K562 (cell line): ENCODE measurements at regions not wholly inside any gene's neighbourhood (a gene's known extent, or its start where the extent isn't known, plus 50 kb on each side); places are given as distances from the start of the nearest gene placed in this dataset.
A peak's percentile ranks its signal among the peaks of the same experiment; 100 is the strongest.

ENCODE experiments used
- ATAC-seq: fragments of 200-7000 bp; cut with Tn5 transposase; 3 replicates; pipeline ENCODE4 v1.9.1; 2020; ENCODE audit warnings: moderate library complexity
- BruUV-seq: library from RNA; stranded (reverse); fragments of 400-500 nt; replicated peaks from 2 replicates; lab custom pipeline; 2021; lab: Mats Ljungman, UMichigan
- CTCF ChIA-PET: fragments of 300-600 bp; formaldehyde crosslinking; extraction: SDS; loops from one replicate; lab custom pipeline; 2021; ENCODE audit warnings: low intra/inter-chr PET ratio; lab: Yijun Ruan, JAX
- POLR2A ChIA-PET: fragments of 300-600, 350-650 bp; sonication (Branson Sonifier 250); formaldehyde crosslinking; extraction: SDS; loops from one replicate; lab custom pipeline; 2021; ENCODE audit warnings: antibody characterized with exemption, inconsistent platforms; lab: Yijun Ruan, JAX
- DNase-seq, 4 experiments: peaks; one replicate each; pipeline versions ENCODE4 v3.0.0 to v3.0.0-alpha.2; 2011 to 2018; ENCODE audit warnings: low spot score in 3 of 4, mixed read lengths in 3 of 4; ENCODE audit errors: extremely low read depth in 1 of 4
- FAIRE-seq: peaks from 2 replicates; lab custom pipeline; 2011; peaks lifted over from hg19 to GRCh38; lab: Jason Lieb, UNC
- H2AFZ ChIP-seq: 2 replicates; pipeline ENCODE4 v1.6.0; 2011; ENCODE audit warnings: low read depth, low read length, control low read depth, inconsistent platforms
- H3K27ac ChIP-seq: fragments of 200-600 bp; 3 replicates; pipeline ENCODE4 v1.8.0; 2011; ENCODE audit warnings: low read depth, mild to moderate bottlenecking, control low read depth, inconsistent platforms, low read length, moderate library complexity, mixed read lengths; ENCODE audit errors: extremely low read depth
- H3K27me3 ChIP-seq, 2 experiments: fragments of 300-600 bp in 1 of 2; 2 replicates in 1 of 2; 3 replicates in 1 of 2; pipeline versions ENCODE4 v1.6.0 to v1.8.0; 2011; ENCODE audit warnings: inconsistent platforms in 2 of 2, low read length in 2 of 2, mild to moderate bottlenecking in 1 of 2, mixed read lengths in 1 of 2, moderate library complexity in 1 of 2; ENCODE audit not compliant: control insufficient read depth in 2 of 2, insufficient read depth in 2 of 2
- H3K36me3 ChIP-seq: fragments of 300-600 bp; 3 replicates; pipeline ENCODE4 v1.8.0; 2011; ENCODE audit warnings: mild to moderate bottlenecking, low read length, inconsistent platforms; ENCODE audit not compliant: control insufficient read depth, insufficient read depth
- H3K4me1 ChIP-seq, 2 experiments: fragments of 200-600 bp in 1 of 2; replicated peaks in 1 of 2; 2 replicates in 1 of 2; 3 replicates in 1 of 2; pipeline versions ENCODE4 v1.5.1 to v1.8.0; 2011; ENCODE audit warnings: inconsistent platforms in 2 of 2, low read length in 2 of 2, mild to moderate bottlenecking in 1 of 2, mixed read lengths in 1 of 2, moderate library complexity in 1 of 2; ENCODE audit not compliant: control insufficient read depth in 2 of 2, insufficient read depth in 2 of 2
- H3K4me2 ChIP-seq: 2 replicates; pipeline ENCODE4 v1.6.1; 2011; ENCODE audit warnings: low read length, control low read depth, inconsistent platforms, mixed read lengths; ENCODE audit not compliant: insufficient read depth
- H3K4me3 ChIP-seq: fragments of 200-600 bp; sonication (generic), shearing (Covaris generic); 2 replicates; pipeline ENCODE4 v1.5.1; 2016; ENCODE audit warnings: control low read depth, inconsistent platforms
- H3K79me2 ChIP-seq: fragments of 200-600 bp; 3 replicates; pipeline ENCODE4 v1.8.0; 2011; ENCODE audit warnings: low read length, inconsistent platforms; ENCODE audit not compliant: control insufficient read depth, insufficient read depth
- H3K9ac ChIP-seq, 2 experiments: 2 replicates each; pipeline versions ENCODE4 v1.6.0 to v1.6.1; 2011; ENCODE audit warnings: low read depth in 2 of 2, low read length in 2 of 2, control low read depth in 1 of 2, inconsistent platforms in 1 of 2, mild to moderate bottlenecking in 1 of 2, mixed read lengths in 1 of 2; ENCODE audit not compliant: insufficient read depth in 1 of 2
- H3K9me1 ChIP-seq: one replicate; pipeline ENCODE4 v1.6.0; 2011; ENCODE audit warnings: inconsistent platforms, mild to moderate bottlenecking, low read length, moderate library complexity; ENCODE audit not compliant: control insufficient read depth, insufficient read depth
- H3K9me3 ChIP-seq: replicated peaks from 2 replicates; pipeline ENCODE4 v1.5.1; 2011; ENCODE audit warnings: low read depth, low read length, inconsistent platforms; ENCODE audit not compliant: control insufficient read depth, insufficient read depth
- H4K20me1 ChIP-seq: replicated peaks from 2 replicates; pipeline ENCODE4 v1.6.1; 2011; ENCODE audit warnings: low read length, inconsistent platforms, mixed read lengths; ENCODE audit not compliant: control insufficient read depth, insufficient read depth
- CBX5 ChIP-seq: IDR thresholded peaks from 2 replicates; pipeline ENCODE4 v1.6.1; 2014; ENCODE audit warnings: low read depth, borderline replicate concordance
- LCOR ChIP-seq: sonication (generic); formaldehyde crosslinking; IDR thresholded peaks from 2 replicates; pipeline ENCODE4 v1.8.0; 2022; ENCODE audit warnings: mild to moderate bottlenecking, missing genetic modification reagents
- ZNF24 ChIP-seq: fragments of 450-650 bp; IDR thresholded peaks from 2 replicates; pipeline ENCODE4 v1.6.1; 2016
- WGBS: fragments of 100-300 bp; shearing (Covaris generic); methylation state at CpG from one replicate; pipeline ENCODE4 v1.1.6; 2016; ENCODE audit warnings: low coverage, mixed read lengths; ENCODE audit not compliant: insufficient coverage; ENCODE audit errors: missing lambda C conversion rate; 5-methylcytosine and 5-hydroxymethylcytosine counted together
- in situ Hi-C: fragments of 300-500 bp; cut with MboI; formaldehyde crosslinking; loops from 4 replicates; pipeline ENCODE4 v1.15.0; 2018; ENCODE audit warnings: inconsistent platforms, mixed read lengths
- intact Hi-C: fragments of 100-400 bp; cut with micrococcal nuclease; formaldehyde crosslinking; loops from 2 replicates; pipeline ENCODE4 v1.14.2; 2022
- TF ChIP-seq, protein P1 (sequence below): fragments of 450-650 bp; formaldehyde crosslinking; IDR thresholded peaks from 2 replicates; pipeline ENCODE4 v1.4.0; 2020; ENCODE audit warnings: mild to moderate bottlenecking, mixed read lengths
- TF ChIP-seq, protein P2 (sequence below), 2 experiments: fragments of 450-650 bp in 1 of 2; sonication (generic) in 1 of 2; formaldehyde crosslinking; conservative IDR thresholded peaks; 2 replicates each; pipeline versions ENCODE4 v1.4.0 to v1.8.1; 2020 to 2022; ENCODE audit warnings: mild to moderate bottlenecking in 1 of 2, missing genetic modification reagents in 1 of 2
- TF ChIP-seq, protein P3 (sequence below): fragments of 150-350 bp; conservative IDR thresholded peaks from 2 replicates; pipeline ENCODE4 v1.6.1; 2014; ENCODE audit warnings: low read length

DNA sequence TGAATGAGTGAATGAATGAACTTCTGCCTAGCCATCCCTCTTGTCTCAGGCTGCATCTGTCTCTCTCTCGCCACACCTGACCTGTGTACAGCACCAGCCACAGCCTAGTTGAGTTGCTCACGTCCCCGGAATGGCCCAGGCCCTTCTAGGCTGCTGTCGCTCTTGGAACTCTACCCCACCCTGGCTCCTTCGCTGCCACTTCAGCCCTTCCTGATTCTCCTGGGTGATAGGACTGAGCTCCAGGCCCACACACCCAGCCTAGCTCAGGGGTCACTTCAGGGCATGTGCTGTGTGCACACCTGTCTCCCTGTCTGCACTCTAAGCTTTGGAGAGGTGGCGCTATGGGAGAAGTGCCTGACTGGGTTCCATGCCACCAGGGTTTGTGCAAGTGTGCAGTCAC is 236.6 kb downstream of the GLI2 start:
- Histone ChIP-seq H3K9me1 (no peaks in the 10 kb centered on the region), H3K27me3 (peaks cover 10 to 90% of the 10 kb centered on the region in 2 experiments; a peak in 4 of 5 replicates), H3K4me1 (no peaks in the 10 kb centered on the region; a peak in 1 of 5 replicates), H3K27ac (no peak overlapping the region), H3K36me3 (no peaks in the 10 kb centered on the region), H3K79me2 (no peaks in the 10 kb centered on the region), H3K9ac (no peak overlapping the region), H3K4me2 (no peak overlapping the region), H3K9me3 (no peaks in the 10 kb centered on the region), H4K20me1 (peaks cover 13% of the 10 kb centered on the region; the same call in 1 of the 2 replicates), H3K4me3 (no peak overlapping the region), H2AFZ (no peak overlapping the region)
- DNase-seq (no peak), FAIRE-seq (no peak), ATAC-seq (no peak)
- no TSS peak for BruUV-seq
- ChIA-PET CTCF (no interaction called here), POLR2A (interaction anchor here (0.7 kb wide), 1 partner anchor 344 kb away, joined by 3 read pairs; no protein-coding TSS in a partner anchor)
- TF ChIP-seq, protein P1, sequence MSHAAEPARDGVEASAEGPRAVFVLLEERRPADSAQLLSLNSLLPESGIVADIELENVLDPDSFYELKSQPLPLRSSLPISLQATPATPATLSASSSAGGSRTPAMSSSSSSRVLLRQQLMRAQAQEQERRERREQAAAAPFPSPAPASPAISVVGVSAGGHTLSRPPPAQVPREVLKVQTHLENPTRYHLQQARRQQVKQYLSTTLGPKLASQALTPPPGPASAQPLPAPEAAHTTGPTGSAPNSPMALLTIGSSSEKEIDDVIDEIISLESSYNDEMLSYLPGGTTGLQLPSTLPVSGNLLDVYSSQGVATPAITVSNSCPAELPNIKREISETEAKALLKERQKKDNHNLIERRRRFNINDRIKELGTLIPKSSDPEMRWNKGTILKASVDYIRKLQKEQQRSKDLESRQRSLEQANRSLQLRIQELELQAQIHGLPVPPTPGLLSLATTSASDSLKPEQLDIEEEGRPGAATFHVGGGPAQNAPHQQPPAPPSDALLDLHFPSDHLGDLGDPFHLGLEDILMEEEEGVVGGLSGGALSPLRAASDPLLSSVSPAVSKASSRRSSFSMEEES (CRISPR knock-in tag): no peak
- 0 out of 2 replicates have a peak, but pooled peaks have one; percentile 72 for TF ChIP-seq ZNF24
- intact Hi-C loops (no loop called here), in situ Hi-C loops (no loop called here)
- 4% methylated on average over 5 of the region's 6 CpGs for WGBS

DNA sequence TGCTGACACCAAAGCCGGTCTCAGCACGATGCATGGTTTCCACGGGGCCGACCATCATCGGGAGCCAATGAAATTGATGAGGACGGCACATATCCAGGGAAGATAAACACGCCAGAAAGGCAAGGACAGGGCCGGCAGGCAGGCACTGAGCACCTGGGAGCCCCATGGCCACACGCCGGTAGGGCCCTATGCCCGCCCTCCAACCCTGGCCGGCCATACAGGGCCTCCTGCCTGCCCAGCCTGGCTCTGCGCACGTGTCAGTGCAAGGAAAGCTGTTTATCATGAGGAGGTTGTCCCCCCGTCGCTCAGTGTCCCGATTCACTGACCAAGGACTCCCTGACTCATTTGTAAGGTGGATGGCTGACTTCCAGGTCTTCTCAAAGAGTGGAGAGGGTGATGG is 237.5 kb downstream of the GLI2 start:
- intact Hi-C loops (no loop called here), in situ Hi-C loops (no loop called here)
- DNase-seq (no peak), ATAC-seq (no peak), FAIRE-seq (no peak)
- Histone ChIP-seq H3K9ac (no peak overlapping the region), H3K79me2 (no peaks in the 10 kb centered on the region), H3K4me1 (peaks cover 0 to under 1% of the 10 kb centered on the region in 2 experiments; a peak in 2 of 5 replicates), H3K36me3 (no peaks in the 10 kb centered on the region), H3K9me1 (no peaks in the 10 kb centered on the region), H3K27ac (no peak overlapping the region), H2AFZ (no peak overlapping the region), H3K4me2 (no peak overlapping the region), H3K4me3 (no peak overlapping the region), H3K27me3 (peaks cover 13 to 94% of the 10 kb centered on the region in 2 experiments; a peak in 4 of 5 replicates), H3K9me3 (no peaks in the 10 kb centered on the region), H4K20me1 (peaks cover 13% of the 10 kb centered on the region; the same call in 1 of the 2 replicates)
- ChIA-PET POLR2A (interaction anchor here (0.6 to 1.3 kb wide), 2 partner anchors 19 to 102 kb away, joined by 4 read pairs; no protein-coding TSS in a partner anchor), CTCF (no interaction called here)
- WGBS: 1% methylated on average over 17 of the region's 17 CpGs
- BruUV-seq: no TSS peak
- no peak for TF ChIP-seq CBX5
- TF ChIP-seq LCOR: no peak
- TF ChIP-seq, protein P2, sequence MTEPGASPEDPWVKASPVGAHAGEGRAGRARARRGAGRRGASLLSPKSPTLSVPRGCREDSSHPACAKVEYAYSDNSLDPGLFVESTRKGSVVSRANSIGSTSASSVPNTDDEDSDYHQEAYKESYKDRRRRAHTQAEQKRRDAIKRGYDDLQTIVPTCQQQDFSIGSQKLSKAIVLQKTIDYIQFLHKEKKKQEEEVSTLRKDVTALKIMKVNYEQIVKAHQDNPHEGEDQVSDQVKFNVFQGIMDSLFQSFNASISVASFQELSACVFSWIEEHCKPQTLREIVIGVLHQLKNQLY (CRISPR knock-in tag; conservative IDR thresholded peaks at IDR 0.05): no peak
- TF ChIP-seq, protein P3, sequence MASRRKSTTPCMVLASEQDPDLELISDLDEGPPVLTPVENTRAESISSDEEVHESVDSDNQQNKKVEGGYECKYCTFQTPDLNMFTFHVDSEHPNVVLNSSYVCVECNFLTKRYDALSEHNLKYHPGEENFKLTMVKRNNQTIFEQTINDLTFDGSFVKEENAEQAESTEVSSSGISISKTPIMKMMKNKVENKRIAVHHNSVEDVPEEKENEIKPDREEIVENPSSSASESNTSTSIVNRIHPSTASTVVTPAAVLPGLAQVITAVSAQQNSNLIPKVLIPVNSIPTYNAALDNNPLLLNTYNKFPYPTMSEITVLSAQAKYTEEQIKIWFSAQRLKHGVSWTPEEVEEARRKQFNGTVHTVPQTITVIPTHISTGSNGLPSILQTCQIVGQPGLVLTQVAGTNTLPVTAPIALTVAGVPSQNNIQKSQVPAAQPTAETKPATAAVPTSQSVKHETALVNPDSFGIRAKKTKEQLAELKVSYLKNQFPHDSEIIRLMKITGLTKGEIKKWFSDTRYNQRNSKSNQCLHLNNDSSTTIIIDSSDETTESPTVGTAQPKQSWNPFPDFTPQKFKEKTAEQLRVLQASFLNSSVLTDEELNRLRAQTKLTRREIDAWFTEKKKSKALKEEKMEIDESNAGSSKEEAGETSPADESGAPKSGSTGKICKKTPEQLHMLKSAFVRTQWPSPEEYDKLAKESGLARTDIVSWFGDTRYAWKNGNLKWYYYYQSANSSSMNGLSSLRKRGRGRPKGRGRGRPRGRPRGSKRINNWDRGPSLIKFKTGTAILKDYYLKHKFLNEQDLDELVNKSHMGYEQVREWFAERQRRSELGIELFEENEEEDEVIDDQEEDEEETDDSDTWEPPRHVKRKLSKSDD: no peak
